ENCODE measurements at regions not wholly inside any gene's neighbourhood (a gene's known extent, or its start where the extent isn't known, plus 50 kb on each side); places are given as distances from the start of the nearest gene placed in this dataset.
"Not testable (repeated sequence)": the region's sequence is repeated elsewhere in the genome, so short reads cannot be mapped to it uniquely, and the experiment has no call there.

- peaks cover 0 to 9% (median 0%) of the 10 kb centered on the region in 3 donors for H3K27me3 ChIP-seq (ENCODE audit: control insufficient read depth in 3 of 3, insufficient read depth in 3 of 3, low read length in 3 of 3)
- H3K4me1 ChIP-seq (ENCODE audit: control insufficient read depth in 3 of 3, insufficient read depth in 3 of 3, low read length in 3 of 3), result peaks cover 0 to 5% (median 0%) of the 10 kb centered on the region in 3 donors
- H3K36me3 ChIP-seq (ENCODE audit: control insufficient read depth in 3 of 3, insufficient read depth in 3 of 3, low read length in 3 of 3), result no peaks in the 10 kb centered on the region
- H3K9ac ChIP-seq (ENCODE audit: low read depth in 1 of 3, low read length in 3 of 3), result no peak overlapping the region
- H3K9me3 ChIP-seq (ENCODE audit: control insufficient read depth in 3 of 3, low read length in 3 of 3), result peaks cover 0 to 2% (median 0%) of the 10 kb centered on the region in 3 donors
- H3K4me3 ChIP-seq (ENCODE audit: low read length in 3 of 3), result no peak overlapping the region
- H3K27ac ChIP-seq (ENCODE audit: low read depth, low read length), result no peak overlapping the region
Measured at GRCh38 chr4:151854731-151855130, 93.9 kb upstream of the GATB start.

- no peak overlapping the region for H3K4me3 ChIP-seq (ENCODE audit: low read length in 3 of 3)
- peaks cover 0 to 2% (median 0%) of the 10 kb centered on the region in 3 donors for H3K9me3 ChIP-seq (ENCODE audit: control insufficient read depth in 3 of 3, low read length in 3 of 3)
- no peaks in the 10 kb centered on the region for H3K36me3 ChIP-seq (ENCODE audit: control insufficient read depth in 3 of 3, insufficient read depth in 3 of 3, low read length in 3 of 3)
- no peak overlapping the region for H3K27ac ChIP-seq (ENCODE audit: low read depth, low read length)
- peaks cover 0 to 9% (median 0%) of the 10 kb centered on the region in 3 donors for H3K27me3 ChIP-seq (ENCODE audit: control insufficient read depth in 3 of 3, insufficient read depth in 3 of 3, low read length in 3 of 3)
- H3K9ac ChIP-seq (ENCODE audit: low read depth in 1 of 3, low read length in 3 of 3), result no peak overlapping the region
- peaks cover 0 to 5% (median 0%) of the 10 kb centered on the region in 3 donors for H3K4me1 ChIP-seq (ENCODE audit: control insufficient read depth in 3 of 3, insufficient read depth in 3 of 3, low read length in 3 of 3)
Measured at GRCh38 chr4:151853034-151853433, 92.2 kb upstream of the GATB start.

- Histone ChIP-seq H3K9me3 (ENCODE audit: control insufficient read depth in 3 of 3, low read length in 3 of 3) (peaks cover 0 to 2% (median 0%) of the 10 kb centered on the region in 3 donors), H3K9ac (ENCODE audit: low read depth in 1 of 3, low read length in 3 of 3) (no peak overlapping the region), H3K4me1 (ENCODE audit: control insufficient read depth in 3 of 3, insufficient read depth in 3 of 3, low read length in 3 of 3) (no peaks in the 10 kb centered on the region), H3K27me3 (ENCODE audit: control insufficient read depth in 3 of 3, insufficient read depth in 3 of 3, low read length in 3 of 3) (peaks cover 0 to 3% (median 0%) of the 10 kb centered on the region in 3 donors), H3K36me3 (ENCODE audit: control insufficient read depth in 3 of 3, insufficient read depth in 3 of 3, low read length in 3 of 3) (no peaks in the 10 kb centered on the region), H3K27ac (ENCODE audit: low read depth, low read length) (no peak overlapping the region), H3K4me3 (ENCODE audit: low read length in 3 of 3) (no peak overlapping the region)
Measured at GRCh38 chr4:151852202-151852601, 91.4 kb upstream of the GATB start.

- no peak overlapping the region for H3K9ac ChIP-seq (ENCODE audit: low read depth in 1 of 3, low read length in 3 of 3)
- peaks cover 0 to 3% (median 0%) of the 10 kb centered on the region in 3 donors for H3K27me3 ChIP-seq (ENCODE audit: control insufficient read depth in 3 of 3, insufficient read depth in 3 of 3, low read length in 3 of 3)
- no peaks in the 10 kb centered on the region for H3K36me3 ChIP-seq (ENCODE audit: control insufficient read depth in 3 of 3, insufficient read depth in 3 of 3, low read length in 3 of 3)
- H3K4me1 ChIP-seq (ENCODE audit: control insufficient read depth in 3 of 3, insufficient read depth in 3 of 3, low read length in 3 of 3), result no peaks in the 10 kb centered on the region
- no peak overlapping the region for H3K4me3 ChIP-seq (ENCODE audit: low read length in 3 of 3)
- no peak overlapping the region for H3K27ac ChIP-seq (ENCODE audit: low read depth, low read length)
- peaks cover 0 to 2% (median 0%) of the 10 kb centered on the region in 3 donors for H3K9me3 ChIP-seq (ENCODE audit: control insufficient read depth in 3 of 3, low read length in 3 of 3)
Measured at GRCh38 chr4:151851354-151851753, 90.5 kb upstream of the GATB start.

GRCh38 chr4:151850791-151851213 lies 90.0 kb upstream of the GATB start:
- no peak overlapping the region for H3K4me3 ChIP-seq (ENCODE audit: low read length in 3 of 3)
- peaks cover 0 to 3% (median 0%) of the 10 kb centered on the region in 3 donors for H3K27me3 ChIP-seq (ENCODE audit: control insufficient read depth in 3 of 3, insufficient read depth in 3 of 3, low read length in 3 of 3)
- no peaks in the 10 kb centered on the region for H3K4me1 ChIP-seq (ENCODE audit: control insufficient read depth in 3 of 3, insufficient read depth in 3 of 3, low read length in 3 of 3)
- no peak overlapping the region for H3K9ac ChIP-seq (ENCODE audit: low read depth in 1 of 3, low read length in 3 of 3)
- no peak overlapping the region for H3K27ac ChIP-seq (ENCODE audit: low read depth, low read length)
- peaks cover 0 to under 1% (median 0%) of the 10 kb centered on the region in 3 donors for H3K9me3 ChIP-seq (ENCODE audit: control insufficient read depth in 3 of 3, low read length in 3 of 3)
- H3K36me3 ChIP-seq (ENCODE audit: control insufficient read depth in 3 of 3, insufficient read depth in 3 of 3, low read length in 3 of 3), result no peaks in the 10 kb centered on the region

GRCh38 chr4:151845551-151845950 lies 84.7 kb upstream of the GATB start:
- H3K36me3 ChIP-seq (ENCODE audit: control insufficient read depth in 3 of 3, insufficient read depth in 3 of 3, low read length in 3 of 3); H3K4me1 ChIP-seq (ENCODE audit: control insufficient read depth in 3 of 3, insufficient read depth in 3 of 3, low read length in 3 of 3); H3K27me3 ChIP-seq (ENCODE audit: control insufficient read depth in 3 of 3, insufficient read depth in 3 of 3, low read length in 3 of 3); H3K9ac ChIP-seq (ENCODE audit: low read depth in 1 of 3, low read length in 3 of 3); H3K4me3 ChIP-seq (ENCODE audit: low read length in 3 of 3); H3K27ac ChIP-seq (ENCODE audit: low read depth, low read length); H3K9me3 ChIP-seq (ENCODE audit: control insufficient read depth in 3 of 3, low read length in 3 of 3): not testable (repeated sequence)

- Histone ChIP-seq H3K4me1 (ENCODE audit: control insufficient read depth in 3 of 3, insufficient read depth in 3 of 3, low read length in 3 of 3) (no peaks in the 10 kb centered on the region), H3K9ac (ENCODE audit: low read depth in 1 of 3, low read length in 3 of 3) (no peak overlapping the region), H3K4me3 (ENCODE audit: low read length in 3 of 3) (no peak overlapping the region), H3K9me3 (ENCODE audit: control insufficient read depth in 3 of 3, low read length in 3 of 3) (no peaks in the 10 kb centered on the region), H3K27ac (ENCODE audit: low read depth, low read length) (no peak overlapping the region), H3K27me3 (ENCODE audit: control insufficient read depth in 3 of 3, insufficient read depth in 3 of 3, low read length in 3 of 3) (no peaks in the 10 kb centered on the region), H3K36me3 (ENCODE audit: control insufficient read depth in 3 of 3, insufficient read depth in 3 of 3, low read length in 3 of 3) (no peaks in the 10 kb centered on the region)
Measured at GRCh38 chr4:151842430-151843079, 81.7 kb upstream of the GATB start.

GRCh38 chr4:151841107-151841506 lies 80.3 kb upstream of the GATB start:
- H3K36me3 ChIP-seq (ENCODE audit: control insufficient read depth in 3 of 3, insufficient read depth in 3 of 3, low read length in 3 of 3), result no peaks in the 10 kb centered on the region
- no peak overlapping the region for H3K4me3 ChIP-seq (ENCODE audit: low read length in 3 of 3)
- H3K27ac ChIP-seq (ENCODE audit: low read depth, low read length), result no peak overlapping the region
- no peak overlapping the region for H3K9ac ChIP-seq (ENCODE audit: low read depth in 1 of 3, low read length in 3 of 3)
- H3K27me3 ChIP-seq (ENCODE audit: control insufficient read depth in 3 of 3, insufficient read depth in 3 of 3, low read length in 3 of 3), result no peaks in the 10 kb centered on the region
- no peaks in the 10 kb centered on the region for H3K4me1 ChIP-seq (ENCODE audit: control insufficient read depth in 3 of 3, insufficient read depth in 3 of 3, low read length in 3 of 3)
- no peaks in the 10 kb centered on the region for H3K9me3 ChIP-seq (ENCODE audit: control insufficient read depth in 3 of 3, low read length in 3 of 3)

- Histone ChIP-seq H3K4me3 (ENCODE audit: low read length in 3 of 3) (no peak overlapping the region), H3K27ac (ENCODE audit: low read depth, low read length) (no peak overlapping the region), H3K9me3 (ENCODE audit: control insufficient read depth in 3 of 3, low read length in 3 of 3) (no peaks in the 10 kb centered on the region), H3K9ac (ENCODE audit: low read depth in 1 of 3, low read length in 3 of 3) (no peak overlapping the region), H3K27me3 (ENCODE audit: control insufficient read depth in 3 of 3, insufficient read depth in 3 of 3, low read length in 3 of 3) (no peaks in the 10 kb centered on the region), H3K36me3 (ENCODE audit: control insufficient read depth in 3 of 3, insufficient read depth in 3 of 3, low read length in 3 of 3) (no peaks in the 10 kb centered on the region), H3K4me1 (ENCODE audit: control insufficient read depth in 3 of 3, insufficient read depth in 3 of 3, low read length in 3 of 3) (no peaks in the 10 kb centered on the region)
Measured at GRCh38 chr4:151835467-151835866, 74.7 kb upstream of the GATB start.

- no peaks in the 10 kb centered on the region for H3K27me3 ChIP-seq (ENCODE audit: control insufficient read depth in 3 of 3, insufficient read depth in 3 of 3, low read length in 3 of 3)
- no peaks in the 10 kb centered on the region for H3K4me1 ChIP-seq (ENCODE audit: control insufficient read depth in 3 of 3, insufficient read depth in 3 of 3, low read length in 3 of 3)
- H3K27ac ChIP-seq (ENCODE audit: low read depth, low read length), result no peak overlapping the region
- H3K36me3 ChIP-seq (ENCODE audit: control insufficient read depth in 3 of 3, insufficient read depth in 3 of 3, low read length in 3 of 3), result no peaks in the 10 kb centered on the region
- no peak overlapping the region for H3K4me3 ChIP-seq (ENCODE audit: low read length in 3 of 3)
- H3K9me3 ChIP-seq (ENCODE audit: control insufficient read depth in 3 of 3, low read length in 3 of 3), result no peaks in the 10 kb centered on the region
- H3K9ac ChIP-seq (ENCODE audit: low read depth in 1 of 3, low read length in 3 of 3), result no peak overlapping the region
Measured at GRCh38 chr4:151833174-151833573, 72.4 kb upstream of the GATB start.
